GM12875 (cell line): ENCODE measurements at regions not wholly inside any gene's neighbourhood (a gene's known extent, or its start where the extent isn't known, plus 50 kb on each side); places are given as distances from the start of the nearest gene placed in this dataset.
"Not testable (repeated sequence)": the region's sequence is repeated elsewhere in the genome, so short reads cannot be mapped to it uniquely, and the experiment has no call there.

Experiments
- H3K4me3 ChIP-seq: one replicate; pipeline ENCODE4 v1.5.1; 2011; ENCODE audit warnings: low read depth, low read length, control low read depth
- TF ChIP-seq, protein P1 (sequence below): IDR thresholded peaks from 2 replicates; pipeline ENCODE4 v1.5.1; 2011; ENCODE audit warnings: low read depth, mild to moderate bottlenecking, control low read depth, inconsistent platforms, low read length, moderate library complexity, borderline replicate concordance; ENCODE audit not compliant: insufficient read depth

DNA sequence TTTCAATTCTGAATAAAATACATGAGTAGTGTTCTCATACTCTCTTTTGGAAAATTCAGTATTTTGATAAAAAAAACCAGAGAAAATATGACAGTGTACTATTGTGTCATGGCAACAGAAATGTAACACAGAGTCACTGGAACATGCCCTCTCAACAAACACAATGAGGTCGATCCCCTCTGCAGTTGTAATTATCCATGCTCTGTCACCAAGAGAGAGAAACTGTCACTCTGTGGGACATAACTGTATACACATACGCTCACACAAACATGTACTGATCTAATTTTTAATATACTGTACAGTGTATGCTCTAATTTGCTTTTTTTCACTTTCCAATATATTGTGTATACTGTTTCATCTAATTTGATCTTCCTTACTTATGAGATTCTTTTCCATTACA is 1136.8 kb upstream of the TENM3 start:
- TF ChIP-seq, protein P1, sequence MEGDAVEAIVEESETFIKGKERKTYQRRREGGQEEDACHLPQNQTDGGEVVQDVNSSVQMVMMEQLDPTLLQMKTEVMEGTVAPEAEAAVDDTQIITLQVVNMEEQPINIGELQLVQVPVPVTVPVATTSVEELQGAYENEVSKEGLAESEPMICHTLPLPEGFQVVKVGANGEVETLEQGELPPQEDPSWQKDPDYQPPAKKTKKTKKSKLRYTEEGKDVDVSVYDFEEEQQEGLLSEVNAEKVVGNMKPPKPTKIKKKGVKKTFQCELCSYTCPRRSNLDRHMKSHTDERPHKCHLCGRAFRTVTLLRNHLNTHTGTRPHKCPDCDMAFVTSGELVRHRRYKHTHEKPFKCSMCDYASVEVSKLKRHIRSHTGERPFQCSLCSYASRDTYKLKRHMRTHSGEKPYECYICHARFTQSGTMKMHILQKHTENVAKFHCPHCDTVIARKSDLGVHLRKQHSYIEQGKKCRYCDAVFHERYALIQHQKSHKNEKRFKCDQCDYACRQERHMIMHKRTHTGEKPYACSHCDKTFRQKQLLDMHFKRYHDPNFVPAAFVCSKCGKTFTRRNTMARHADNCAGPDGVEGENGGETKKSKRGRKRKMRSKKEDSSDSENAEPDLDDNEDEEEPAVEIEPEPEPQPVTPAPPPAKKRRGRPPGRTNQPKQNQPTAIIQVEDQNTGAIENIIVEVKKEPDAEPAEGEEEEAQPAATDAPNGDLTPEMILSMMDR, result no peak
- no peak overlapping the region for H3K4me3 ChIP-seq

DNA sequence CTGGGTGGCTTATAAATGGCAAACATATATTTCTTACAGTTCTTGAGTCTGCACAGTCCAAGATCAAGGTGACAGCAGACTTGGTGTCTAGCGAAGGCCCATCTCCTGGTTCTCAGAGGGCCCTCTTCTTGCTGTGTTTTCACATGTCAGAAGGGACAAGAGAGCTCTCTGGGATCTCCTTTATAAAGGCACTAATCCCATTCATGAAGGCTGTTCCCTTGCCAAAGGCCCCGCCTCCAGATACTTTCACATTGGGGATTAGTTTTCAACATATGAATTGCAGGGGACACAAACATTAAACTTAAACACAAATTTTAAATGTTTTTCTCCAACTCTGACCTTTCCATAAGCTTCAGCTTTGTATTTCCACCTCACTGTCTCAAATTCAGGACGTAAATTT is 1135.0 kb upstream of the TENM3 start:
- TF ChIP-seq, protein P1, result no peak
- no peak overlapping the region for H3K4me3 ChIP-seq

DNA sequence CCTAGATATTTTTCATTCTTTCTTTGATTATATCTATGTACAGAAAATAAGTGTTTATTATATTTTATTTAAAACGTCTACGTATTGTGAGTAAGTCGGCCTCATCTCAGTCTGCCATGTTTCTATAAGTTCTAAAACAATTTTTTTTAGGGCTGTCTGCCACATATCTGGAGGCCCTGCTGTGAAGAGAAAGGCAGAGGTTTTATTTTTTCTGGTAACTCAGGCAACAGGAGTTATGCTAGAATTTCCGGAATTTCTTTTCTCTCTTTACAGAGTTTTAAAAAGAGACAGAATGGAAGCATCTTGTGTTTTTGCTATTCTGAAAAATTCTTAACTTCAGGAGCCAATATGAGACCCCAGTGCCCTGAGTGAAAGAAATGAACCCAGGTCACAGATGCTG is 1124.0 kb upstream of the TENM3 start:
- TF ChIP-seq, protein P1, result no peak

DNA sequence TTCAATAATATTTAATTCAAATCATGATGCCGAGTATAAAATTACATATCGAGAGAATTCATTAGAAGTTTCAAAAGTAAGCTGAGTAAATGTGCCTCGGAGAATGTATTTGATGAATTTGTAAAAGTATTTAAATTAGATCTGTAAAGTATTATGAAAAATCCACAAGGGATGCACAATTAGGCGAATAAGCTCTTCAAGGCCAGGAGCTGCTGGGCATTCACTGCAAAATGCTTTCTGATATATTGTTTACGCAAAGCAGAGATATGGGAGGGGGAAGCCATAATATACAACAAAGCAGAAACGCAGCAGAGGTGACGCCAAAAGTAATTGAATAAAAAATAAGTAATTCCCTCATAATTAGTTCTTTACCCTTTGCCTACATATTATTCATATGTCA is 1121.5 kb upstream of the TENM3 start:
- H3K4me3 ChIP-seq, result no peak overlapping the region
- TF ChIP-seq, protein P1, result no peak

More for the DNA sequence above, 1124.0 kb upstream of the TENM3 start:
- no peak overlapping the region for H3K4me3 ChIP-seq

DNA sequence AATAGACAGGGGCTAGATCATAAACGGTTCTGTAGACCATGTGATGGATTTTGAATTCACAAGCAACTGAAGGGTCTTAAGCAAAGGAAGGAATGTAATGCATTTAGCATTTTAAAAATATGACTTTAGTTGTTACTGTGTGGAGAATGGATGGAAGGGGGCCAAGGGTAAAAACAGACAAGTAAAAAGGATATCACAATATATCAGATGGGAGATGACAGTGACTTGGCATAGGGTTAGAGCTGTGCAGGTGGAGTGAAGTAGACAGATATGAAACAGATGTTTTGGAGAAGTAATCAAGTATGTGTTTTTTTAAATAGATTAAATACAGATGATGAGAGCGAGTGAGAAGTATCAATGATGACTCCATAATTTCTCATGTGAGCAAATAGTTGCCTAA is 1116.0 kb upstream of the TENM3 start:
- H3K4me3 ChIP-seq, result no peak overlapping the region
- TF ChIP-seq, protein P1, result no peak

DNA sequence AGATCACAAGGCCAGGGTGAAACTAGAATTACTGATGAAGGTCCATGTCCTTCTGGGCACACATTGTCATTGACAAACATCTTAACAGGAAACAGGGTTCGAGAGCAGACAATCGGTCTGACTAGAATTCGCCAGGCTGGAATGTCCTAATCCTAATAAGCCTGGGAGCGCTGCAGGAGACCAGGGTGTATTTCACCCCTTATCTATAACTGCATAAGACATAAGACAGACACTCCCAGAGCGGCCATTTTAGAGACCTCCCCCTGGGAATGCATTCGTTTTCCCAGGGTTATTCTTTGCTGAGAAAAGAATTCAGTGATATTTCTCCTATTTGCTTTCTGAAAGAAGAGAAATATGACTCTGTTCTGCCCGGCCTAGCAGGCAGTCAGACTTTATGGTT is 1112.9 kb upstream of the TENM3 start:
- not testable (repeated sequence) for H3K4me3 ChIP-seq

DNA sequence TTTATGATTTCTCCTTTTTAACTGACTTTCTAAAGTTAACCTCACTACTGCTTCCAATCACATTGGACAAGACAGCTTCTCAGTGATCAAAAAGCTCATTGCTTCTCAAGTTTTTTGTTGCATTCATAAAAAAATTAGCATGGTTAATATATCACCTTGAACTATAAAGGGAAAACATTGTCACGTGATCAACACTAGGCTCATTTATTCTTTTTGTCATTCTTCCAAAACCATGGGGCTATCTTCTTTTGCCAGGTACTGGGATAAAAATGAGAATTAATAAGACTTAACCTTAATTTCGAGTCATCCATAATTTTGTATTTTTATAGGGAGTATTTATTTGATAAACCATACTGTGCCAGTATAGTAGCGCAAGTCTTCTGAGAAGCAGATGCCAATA is 1105.9 kb upstream of the TENM3 start:
- no peak overlapping the region for H3K4me3 ChIP-seq
- TF ChIP-seq, protein P1, result no peak

DNA sequence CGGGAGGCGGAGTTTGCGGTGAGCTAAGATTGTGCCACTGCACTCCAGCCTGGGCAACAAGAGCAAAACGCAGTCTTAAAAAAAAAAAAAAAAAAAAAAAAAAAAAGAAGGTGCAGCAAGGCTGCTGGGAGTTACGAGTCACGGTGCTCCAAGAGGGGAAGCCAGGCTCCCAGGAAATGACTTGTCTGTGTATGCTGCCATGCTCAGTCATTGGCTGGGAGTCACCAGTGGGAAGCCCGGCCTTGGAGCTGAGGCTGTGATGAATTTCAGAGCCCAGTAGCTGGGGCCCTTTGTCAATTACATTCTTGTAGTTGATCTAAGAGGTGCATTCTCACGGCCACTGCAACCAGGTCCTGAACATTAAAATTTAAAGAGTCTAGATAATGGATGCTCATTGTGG is 1105.1 kb upstream of the TENM3 start:
- H3K4me3 ChIP-seq, result no peak overlapping the region
- TF ChIP-seq, protein P1, result no peak
